H1 (cell line): ENCODE measurements at regions not wholly inside any gene's neighbourhood (a gene's known extent, or its start where the extent isn't known, plus 50 kb on each side); places are given as distances from the start of the nearest gene placed in this dataset.

Experiments
- CHD2 ChIP-seq: IDR thresholded peaks from 2 replicates; pipeline ENCODE4 v1.6.1; 2012; ENCODE audit warnings: low read length, improper control_type of control experiment
- KDM1A ChIP-seq: fragments of 200-600, 300-600 bp; sonication (generic); IDR thresholded peaks from 2 replicates; pipeline ENCODE4 v1.7.1; 2016; ENCODE audit warnings: mild to moderate bottlenecking, low read length, borderline replicate concordance
- KDM4A ChIP-seq: IDR thresholded peaks from one replicate; pipeline ENCODE4 v1.7.1; 2012; ENCODE audit warnings: low read depth, mild to moderate bottlenecking, moderate library complexity, low read length, inconsistent platforms; ENCODE audit not compliant: severe bottlenecking
- SP1 ChIP-seq: IDR thresholded peaks from 2 replicates; pipeline ENCODE4 v1.6.1; 2011; ENCODE audit warnings: low read depth, low read length
- TEAD4 ChIP-seq: IDR thresholded peaks from 2 replicates; pipeline ENCODE4 v1.6.1; 2012; ENCODE audit warnings: low read depth, low read length, inconsistent platforms, mixed read lengths
- TF ChIP-seq, protein P1 (sequence below): IDR thresholded peaks from 2 replicates; pipeline ENCODE4 v1.6.1; 2012; ENCODE audit warnings: low read length, inconsistent platforms

GRCh38 chr2:176599796-176600485, 330.7 kb downstream of the MTX2 start (continued):
- TF ChIP-seq CHD2 (no peak), KDM4A (no peak), SP1 (no peak), KDM1A (no peak), TEAD4 (no peak)
- TF ChIP-seq, protein P1, sequence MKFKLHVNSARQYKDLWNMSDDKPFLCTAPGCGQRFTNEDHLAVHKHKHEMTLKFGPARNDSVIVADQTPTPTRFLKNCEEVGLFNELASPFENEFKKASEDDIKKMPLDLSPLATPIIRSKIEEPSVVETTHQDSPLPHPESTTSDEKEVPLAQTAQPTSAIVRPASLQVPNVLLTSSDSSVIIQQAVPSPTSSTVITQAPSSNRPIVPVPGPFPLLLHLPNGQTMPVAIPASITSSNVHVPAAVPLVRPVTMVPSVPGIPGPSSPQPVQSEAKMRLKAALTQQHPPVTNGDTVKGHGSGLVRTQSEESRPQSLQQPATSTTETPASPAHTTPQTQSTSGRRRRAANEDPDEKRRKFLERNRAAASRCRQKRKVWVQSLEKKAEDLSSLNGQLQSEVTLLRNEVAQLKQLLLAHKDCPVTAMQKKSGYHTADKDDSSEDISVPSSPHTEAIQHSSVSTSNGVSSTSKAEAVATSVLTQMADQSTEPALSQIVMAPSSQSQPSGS = no peak
